Keratinocyte (primary cell): ENCODE measurements at regions not wholly inside any gene's neighbourhood (a gene's known extent, or its start where the extent isn't known, plus 50 kb on each side); places are given as distances from the start of the nearest gene placed in this dataset.

Experiments used
- CTCF ChIP-seq, 3 experiments: IDR thresholded peaks in 1 of 3; conservative IDR thresholded peaks in 1 of 3; optimal IDR thresholded peaks in 1 of 3; 2 replicates in 2 of 3; 3 replicates in 1 of 3; pipeline versions ENCODE3 to v1.5.1; 2011; ENCODE audit warnings: low read length in 3 of 3, mild to moderate bottlenecking in 3 of 3, moderate library complexity in 2 of 3, control low read depth in 1 of 3, inconsistent platforms in 1 of 3; ENCODE audit not compliant: insufficient read depth in 2 of 3; ENCODE audit errors: extremely low read depth in 1 of 3
- EZH2 ChIP-seq: IDR thresholded peaks from one replicate; pipeline ENCODE4 v1.6.1; 2012; ENCODE audit warnings: inconsistent platforms, mild to moderate bottlenecking, low read length, moderate library complexity

DNA sequence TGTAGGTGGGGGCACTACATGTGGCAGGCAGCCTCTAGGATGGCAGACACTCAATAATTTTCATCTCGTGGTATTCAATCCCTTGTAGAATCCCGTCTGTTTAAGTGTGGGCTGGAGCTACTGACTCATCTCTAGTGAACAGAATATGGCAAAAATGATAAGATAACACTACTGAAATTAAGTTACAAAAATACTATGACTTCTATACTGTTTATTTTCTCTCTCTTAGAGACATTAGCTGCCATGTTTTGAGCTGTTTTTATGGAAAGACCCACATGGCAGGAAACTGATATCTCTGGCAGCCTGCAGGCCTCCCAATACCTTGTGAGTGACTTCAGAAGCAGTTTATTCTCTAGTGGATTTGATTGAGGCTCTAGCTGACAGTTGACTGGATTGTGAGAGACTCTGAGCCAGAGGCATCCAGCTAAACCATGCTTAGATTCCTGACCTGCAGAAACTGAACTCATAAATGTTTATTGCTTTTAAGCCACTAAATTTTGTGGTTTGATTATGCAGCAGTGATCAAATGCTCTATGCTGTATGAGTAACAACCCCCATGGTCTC, 298.8 kb upstream of the CTSO start:
- TF ChIP-seq CTCF (optimal IDR thresholded peaks at IDR 0.05 in 1 of 3, IDR thresholded peaks at IDR 0.05 in 1 of 3, conservative IDR thresholded peaks at IDR 0.05 in 1 of 3; ENCODE audit: extremely low read depth in 1 of 3, insufficient read depth in 2 of 3, low read length in 3 of 3) (no peak), EZH2 (no peak)
